NT2/D1 (cell line): ENCODE measurements at regions not wholly inside any gene's neighbourhood (a gene's known extent, or its start where the extent isn't known, plus 50 kb on each side); places are given as distances from the start of the nearest gene placed in this dataset.

Experiments used
- YY1 ChIP-seq: IDR thresholded peaks from 2 replicates; pipeline ENCODE4 v1.6.1; 2011; ENCODE audit not compliant: insufficient read length, insufficient read depth
- ZNF274 ChIP-seq: IDR thresholded peaks from 2 replicates; pipeline ENCODE4 v1.6.1; 2011; ENCODE audit warnings: mild to moderate bottlenecking, low read depth, low read length

DNA sequence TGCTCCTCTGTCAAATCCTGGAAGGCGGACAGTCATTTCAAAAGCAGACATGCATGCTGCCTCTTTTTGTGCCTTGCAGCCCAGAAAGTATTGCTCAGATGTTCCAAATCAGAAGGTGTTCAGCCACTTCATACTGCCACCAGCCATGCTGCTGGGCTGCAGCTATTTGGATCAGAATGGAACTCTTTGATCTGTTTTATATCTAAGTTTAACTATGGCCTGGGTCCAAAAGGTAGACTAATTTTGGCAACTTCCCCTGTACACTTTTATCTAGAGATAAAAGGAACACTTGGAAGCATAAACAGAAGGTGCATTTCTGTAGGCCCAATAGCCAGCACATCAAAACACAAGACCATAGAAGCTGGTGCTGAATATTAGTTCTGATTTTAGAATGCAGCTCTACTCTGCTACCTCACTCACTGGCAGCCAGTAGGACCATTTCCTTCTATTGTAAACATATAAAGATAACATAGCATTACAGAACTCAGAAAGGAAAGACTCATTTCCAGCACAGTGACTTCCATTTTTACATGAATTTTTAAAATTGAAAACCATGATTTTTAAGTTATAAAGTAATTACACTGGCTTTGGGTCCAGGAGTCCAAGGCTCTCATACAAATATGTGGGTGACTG is 143.1 kb upstream of the CAV2 start:
- TF ChIP-seq ZNF274 (no peak), YY1 (no peak)
